HG03575 (cell line): ENCODE measurements at regions not wholly inside any gene's neighbourhood (a gene's known extent, or its start where the extent isn't known, plus 50 kb on each side); places are given as distances from the start of the nearest gene placed in this dataset.
"Not testable (repeated sequence)": the region's sequence is repeated elsewhere in the genome, so short reads cannot be mapped to it uniquely, and the experiment has no call there.

ENCODE experiments used
- ATAC-seq: cut with Tn5 transposase; IDR thresholded peaks from one replicate; pipeline ENCODE4 v1.9.1; 2021; ENCODE audit not compliant: unreplicated experiment, insufficient number of reproducible peaks, low FRiP score; ENCODE audit errors: extremely low read depth

- ATAC-seq = no peak
Observed at GRCh38 chr2:39937621-39938020, 158.6 kb upstream of the THUMPD2 start.

DNA sequence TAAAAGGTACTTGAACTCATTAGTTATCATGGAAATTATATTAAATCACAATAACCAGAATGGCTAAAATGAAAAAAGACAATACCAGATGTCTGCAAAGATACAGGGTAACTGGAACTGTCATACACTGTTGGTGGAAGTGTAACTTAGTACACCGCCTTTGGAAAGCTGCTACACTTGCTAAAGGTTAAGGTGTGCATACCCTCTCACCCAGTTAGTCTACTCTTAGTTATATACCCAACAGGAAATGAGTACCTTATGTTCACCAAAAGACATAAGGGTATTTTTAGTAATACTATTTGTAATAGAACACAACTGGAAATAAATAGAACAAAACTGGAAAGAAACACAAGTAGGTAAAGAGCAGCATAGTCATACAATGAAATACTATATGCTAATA, 155.8 kb upstream of the THUMPD2 start:
- no peak for ATAC-seq

- ATAC-seq = no peak
Observed at GRCh38 chr2:39933196-39933595, 154.1 kb upstream of the THUMPD2 start.

- ATAC-seq = no peak
Observed at GRCh38 chr2:39932198-39932597, 153.1 kb upstream of the THUMPD2 start.

DNA sequence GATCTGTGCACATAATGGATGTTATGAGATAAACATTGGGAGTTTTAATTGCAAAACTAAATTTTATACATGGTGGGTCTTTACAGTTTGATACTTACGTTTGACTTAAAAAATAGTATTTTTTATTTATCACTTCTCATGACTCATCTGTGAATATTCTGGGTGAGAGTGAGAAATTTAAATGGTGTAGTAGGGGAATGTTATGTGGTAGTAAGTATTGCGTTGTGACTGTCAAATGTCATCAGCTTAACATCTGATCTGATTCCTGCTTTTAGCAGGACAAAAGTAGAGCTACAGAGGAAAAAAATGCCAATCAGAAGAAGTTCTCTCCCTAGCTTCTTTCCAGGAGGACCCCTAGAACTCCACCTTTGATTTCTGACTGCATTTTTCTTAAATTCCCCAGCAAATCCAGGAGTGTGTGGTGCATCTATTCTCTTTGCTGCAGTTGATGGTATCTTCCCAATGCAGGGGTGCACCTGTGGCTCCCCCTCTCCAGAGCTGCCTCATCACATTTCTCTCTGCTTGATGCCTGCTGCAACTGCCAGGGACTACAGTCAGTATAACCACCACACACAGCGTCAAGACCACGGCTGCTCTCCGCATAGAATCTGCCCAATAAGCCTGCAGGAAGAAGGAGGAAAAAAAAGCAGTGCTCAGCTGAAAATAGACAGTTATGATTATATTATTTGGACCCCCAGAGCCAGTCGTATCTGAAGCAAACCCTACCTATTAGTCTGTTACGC, 151.3 kb upstream of the THUMPD2 start:
- ATAC-seq = no peak

DNA sequence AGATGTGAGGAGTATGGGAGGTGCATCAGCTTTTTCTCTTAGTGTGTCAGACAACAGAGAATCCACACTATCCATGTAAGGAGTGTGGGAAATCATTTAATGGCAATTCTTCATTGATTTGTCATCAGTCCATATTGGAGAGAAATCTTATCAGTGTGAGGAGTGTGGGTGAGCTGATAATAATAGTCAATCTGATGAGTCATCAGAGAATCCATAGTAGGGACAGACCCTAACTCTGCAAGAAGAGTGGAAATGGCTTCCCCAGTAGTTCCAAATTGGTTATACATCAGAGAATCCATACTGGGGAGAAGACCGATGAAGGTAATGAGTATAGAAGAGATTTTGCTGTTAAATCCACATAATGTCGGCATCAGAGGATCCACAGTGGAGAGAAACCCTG, 150.5 kb upstream of the THUMPD2 start:
- no peak for ATAC-seq

DNA sequence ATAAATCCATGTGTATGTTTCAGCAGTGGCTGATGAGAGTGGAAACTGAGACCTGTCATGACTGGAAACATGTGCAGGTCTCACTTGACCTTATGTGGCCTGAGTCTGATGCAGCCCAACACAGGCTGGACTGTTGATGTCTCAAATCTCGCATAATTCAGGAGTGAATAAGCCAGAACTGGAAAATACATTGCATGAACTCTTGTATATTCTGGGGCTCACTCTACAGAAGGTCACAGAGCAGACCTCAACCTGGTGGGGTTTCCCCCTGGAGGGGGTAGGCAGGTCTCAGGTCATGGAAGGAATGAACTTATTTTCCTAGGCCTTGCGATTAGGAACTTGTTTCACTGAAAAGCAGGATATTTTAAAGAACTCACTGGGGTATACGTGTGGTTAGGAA, 146.3 kb upstream of the THUMPD2 start:
- ATAC-seq = no peak

DNA sequence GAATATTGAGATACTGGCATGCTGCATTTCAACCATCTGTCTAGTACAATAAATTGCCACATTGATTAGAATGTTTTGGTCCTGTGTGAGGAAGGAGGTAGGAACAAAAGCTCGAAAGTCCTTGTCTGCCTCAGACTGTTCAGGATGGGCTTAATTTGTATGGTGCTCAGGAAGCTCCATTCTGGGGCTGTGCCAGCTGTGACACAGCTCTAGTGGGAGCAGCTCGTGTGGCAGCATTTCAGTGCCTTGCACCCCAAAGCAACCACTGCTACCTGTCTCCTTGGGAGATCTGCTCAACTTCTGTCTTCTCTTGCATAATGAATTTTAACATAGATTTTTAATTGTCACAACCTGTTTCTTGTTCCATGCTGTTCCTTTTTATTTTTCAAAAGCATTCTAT, 144.4 kb upstream of the THUMPD2 start:
- no peak for ATAC-seq

DNA sequence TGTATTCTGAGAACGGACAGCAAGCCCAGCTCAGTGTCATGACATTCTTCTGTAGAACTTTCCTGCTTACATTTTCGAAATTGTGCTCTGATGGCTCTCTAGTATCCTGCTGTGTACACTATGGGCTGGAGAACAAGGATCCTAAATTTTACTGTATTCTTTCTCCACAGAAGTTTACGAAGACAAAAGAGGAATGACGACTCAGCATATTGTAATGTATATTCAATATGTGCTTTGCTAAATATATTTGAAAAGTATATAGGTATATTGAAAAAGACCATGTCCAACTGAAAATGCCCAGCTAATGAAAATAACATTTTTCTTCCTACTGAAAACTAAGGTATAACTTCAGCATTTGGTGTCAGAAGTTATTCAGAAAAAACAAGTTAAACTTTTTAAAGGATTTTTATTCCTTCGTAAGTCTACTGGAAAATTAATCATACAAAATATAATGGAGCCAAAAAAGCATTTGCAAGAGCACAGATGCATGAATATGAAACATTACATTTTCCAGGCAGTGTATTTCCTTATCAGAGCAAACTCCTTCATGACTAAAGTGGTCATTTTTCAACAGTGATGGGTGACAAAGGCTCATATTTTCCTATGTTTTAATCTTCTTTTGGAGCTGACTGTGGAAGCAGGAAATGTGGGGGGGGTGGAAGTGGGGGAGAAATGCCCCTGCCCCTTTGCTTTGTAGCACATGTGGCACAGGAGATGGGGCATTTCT, 143.8 kb upstream of the THUMPD2 start:
- no peak for ATAC-seq

GRCh38 chr2:39920307-39920801, 141.3 kb upstream of the THUMPD2 start:
- no peak for ATAC-seq

GRCh38 chr2:39919511-39920306, 140.7 kb upstream of the THUMPD2 start:
- ATAC-seq = no peak

GRCh38 chr2:39918886-39919285, 139.8 kb upstream of the THUMPD2 start:
- ATAC-seq = no peak

DNA sequence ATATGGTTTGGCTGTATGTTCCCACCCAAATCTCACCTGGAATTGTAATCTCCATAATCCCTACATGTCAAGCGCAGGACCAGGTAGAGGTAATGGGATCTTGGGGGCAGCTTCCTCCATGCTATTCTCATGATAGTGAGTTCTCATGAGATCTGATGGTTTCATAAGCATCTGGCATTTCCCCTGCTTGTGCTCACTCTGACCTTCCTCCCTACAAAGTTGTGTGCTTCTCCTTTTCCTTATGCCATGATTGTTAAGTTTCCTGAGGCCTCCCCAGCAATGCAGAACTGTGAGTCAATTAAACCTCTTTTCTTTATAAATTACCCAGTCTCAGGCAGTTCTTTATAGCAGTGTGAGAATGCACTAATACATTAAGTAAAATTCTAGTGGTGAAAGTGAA, 138.3 kb upstream of the THUMPD2 start:
- not testable (repeated sequence) for ATAC-seq

GRCh38 chr2:39914949-39915348, 135.9 kb upstream of the THUMPD2 start:
- no peak for ATAC-seq

GRCh38 chr2:39913648-39914461, 134.8 kb upstream of the THUMPD2 start:
- ATAC-seq = peak; percentile 63

GRCh38 chr2:39902103-39902502, 123.0 kb upstream of the THUMPD2 start:
- ATAC-seq = no peak

DNA sequence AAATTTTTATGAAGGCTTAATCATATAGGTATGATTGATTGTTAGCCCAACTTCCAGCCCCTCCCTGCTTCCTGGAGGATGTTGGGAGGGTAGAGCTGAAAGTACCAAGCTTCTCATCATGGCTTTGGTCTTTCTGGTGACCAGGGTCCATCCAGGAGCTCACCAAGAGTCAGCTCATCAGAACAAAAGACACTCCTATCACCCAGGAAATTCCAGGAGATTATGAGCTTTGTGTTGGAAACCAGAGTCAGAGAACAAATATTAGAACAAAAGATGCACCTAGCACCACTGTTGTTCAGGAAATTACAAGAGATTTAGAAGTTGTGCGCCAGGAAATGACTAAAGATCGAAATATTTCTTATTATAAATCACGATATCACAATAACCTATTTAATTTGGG, 119.9 kb upstream of the THUMPD2 start:
- no peak for ATAC-seq

DNA sequence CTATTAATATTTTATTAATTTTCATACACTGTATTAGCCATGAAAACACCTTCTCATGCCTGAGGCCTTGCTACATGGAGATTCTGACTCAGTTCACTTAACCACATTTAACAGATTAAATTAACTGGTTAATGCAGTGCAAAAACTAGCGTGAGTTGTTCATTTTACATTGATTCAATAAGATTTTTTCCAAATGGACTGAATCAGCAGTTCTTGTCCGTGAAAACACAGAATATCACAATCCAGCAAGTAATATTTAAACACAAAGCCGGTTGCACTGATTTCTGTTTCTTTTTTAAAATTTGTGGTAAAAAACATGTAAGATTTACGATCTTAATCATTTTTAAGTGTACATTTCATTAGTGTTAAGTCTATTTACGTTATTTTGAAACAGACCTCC, 118.2 kb upstream of the THUMPD2 start:
- ATAC-seq = no peak

GRCh38 chr2:39894082-39894481, 115.0 kb upstream of the THUMPD2 start:
- no peak for ATAC-seq
